ENCODE measurements at regions not wholly inside any gene's neighbourhood (a gene's known extent, or its start where the extent isn't known, plus 50 kb on each side); places are given as distances from the start of the nearest gene placed in this dataset.

DNA sequence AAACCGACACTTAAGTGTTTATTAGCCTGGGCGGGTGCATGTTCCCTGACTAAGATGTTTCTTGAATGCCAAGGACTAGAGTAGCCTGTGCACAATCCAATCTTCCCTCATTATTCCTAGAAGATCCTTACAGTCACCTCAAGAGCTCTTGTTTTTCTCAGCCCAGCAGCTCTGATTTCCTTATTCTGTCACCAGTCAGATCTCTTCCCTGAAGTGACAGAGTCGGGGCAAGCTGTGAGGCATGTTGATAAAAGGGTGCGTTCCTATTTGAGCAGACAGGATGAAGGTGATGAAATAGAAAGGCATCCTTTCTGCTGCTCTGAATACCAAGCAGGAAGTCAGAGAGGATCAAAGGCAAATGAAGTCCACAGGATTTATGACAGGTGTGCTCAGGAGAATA is 125.6 kb upstream of the MCTP2 start:
- TF ChIP-seq, protein P1, sequence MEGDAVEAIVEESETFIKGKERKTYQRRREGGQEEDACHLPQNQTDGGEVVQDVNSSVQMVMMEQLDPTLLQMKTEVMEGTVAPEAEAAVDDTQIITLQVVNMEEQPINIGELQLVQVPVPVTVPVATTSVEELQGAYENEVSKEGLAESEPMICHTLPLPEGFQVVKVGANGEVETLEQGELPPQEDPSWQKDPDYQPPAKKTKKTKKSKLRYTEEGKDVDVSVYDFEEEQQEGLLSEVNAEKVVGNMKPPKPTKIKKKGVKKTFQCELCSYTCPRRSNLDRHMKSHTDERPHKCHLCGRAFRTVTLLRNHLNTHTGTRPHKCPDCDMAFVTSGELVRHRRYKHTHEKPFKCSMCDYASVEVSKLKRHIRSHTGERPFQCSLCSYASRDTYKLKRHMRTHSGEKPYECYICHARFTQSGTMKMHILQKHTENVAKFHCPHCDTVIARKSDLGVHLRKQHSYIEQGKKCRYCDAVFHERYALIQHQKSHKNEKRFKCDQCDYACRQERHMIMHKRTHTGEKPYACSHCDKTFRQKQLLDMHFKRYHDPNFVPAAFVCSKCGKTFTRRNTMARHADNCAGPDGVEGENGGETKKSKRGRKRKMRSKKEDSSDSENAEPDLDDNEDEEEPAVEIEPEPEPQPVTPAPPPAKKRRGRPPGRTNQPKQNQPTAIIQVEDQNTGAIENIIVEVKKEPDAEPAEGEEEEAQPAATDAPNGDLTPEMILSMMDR (IDR thresholded peaks at IDR 0.05; ENCODE audit: poor library complexity): no peak
- no peak for TF ChIP-seq EZH2 (IDR thresholded peaks at IDR 0.05; ENCODE audit: borderline replicate concordance)
- TF ChIP-seq EZH2phosphoT487 (IDR thresholded peaks at IDR 0.05; ENCODE audit: low read depth, severe bottlenecking, unreplicated experiment): no peak

Measured in hepatocyte (in vitro differentiated cells).